SU-DHL-6 (cell line): ENCODE measurements at regions not wholly inside any gene's neighbourhood (a gene's known extent, or its start where the extent isn't known, plus 50 kb on each side); places are given as distances from the start of the nearest gene placed in this dataset.

Experiments used
- H2AFZ ChIP-seq: fragments of 200-600 bp; sonication (generic); 2 replicates; pipeline ENCODE4 v1.6.1; 2014; ENCODE audit warnings: low read depth, mild to moderate bottlenecking, moderate library complexity, mixed read lengths, antibody characterized with exemption, low read length; ENCODE audit not compliant: severe bottlenecking
- H3F3A ChIP-seq: fragments of 200-600 bp; shearing (Covaris generic); 2 replicates; pipeline ENCODE4 v1.6.0; 2016; ENCODE audit warnings: antibody characterized with exemption, mild to moderate bottlenecking; ENCODE audit not compliant: insufficient read depth
- H3K27ac ChIP-seq: fragments of 200-600 bp; sonication (generic); 2 replicates; pipeline ENCODE4 v1.5.1; 2016; ENCODE audit warnings: low read depth, mild to moderate bottlenecking, low read length, moderate library complexity, mixed read lengths
- H3K27me3 ChIP-seq: fragments of 200-600 bp; sonication (generic), shearing (Covaris generic); 2 replicates; pipeline ENCODE4 v1.6.0; 2014; ENCODE audit warnings: mild to moderate bottlenecking, low read length
- H3K36me3 ChIP-seq: fragments of 200-600 bp; sonication (generic); 2 replicates; pipeline ENCODE4 v1.6.1; 2014; ENCODE audit warnings: mild to moderate bottlenecking, low read length, mixed read lengths
- H3K4me2 ChIP-seq: fragments of 300-600, 200-600 bp; shearing (Covaris generic), sonication (generic); 2 replicates; pipeline ENCODE4 v1.6.0; 2014; ENCODE audit warnings: low read length, low read depth, mild to moderate bottlenecking; ENCODE audit not compliant: poor library complexity, severe bottlenecking
- H3K4me3 ChIP-seq: fragments of 200-600 bp; sonication (generic); 2 replicates; pipeline ENCODE4 v1.5.1; 2014; ENCODE audit warnings: antibody characterized with exemption, low read length, mild to moderate bottlenecking, mixed read lengths; ENCODE audit not compliant: insufficient read depth, poor library complexity, severe bottlenecking
- H3K79me2 ChIP-seq: fragments of 200-600 bp; sonication (generic); 2 replicates; pipeline ENCODE4 v1.6.1; 2014; ENCODE audit warnings: mild to moderate bottlenecking, low read length, moderate library complexity; ENCODE audit not compliant: insufficient read depth
- H3K9ac ChIP-seq: fragments of 200-600 bp; sonication (generic); 2 replicates; pipeline ENCODE4 v1.7.0; 2014; ENCODE audit warnings: mild to moderate bottlenecking, low read length
- H3K9me2 ChIP-seq: fragments of 200-600 bp; sonication (generic); replicated peaks from 2 replicates; pipeline ENCODE4 v1.6.1; 2014; ENCODE audit warnings: low read length; ENCODE audit not compliant: insufficient read depth
- H3K9me3 ChIP-seq: fragments of 200-600 bp; sonication (generic); 2 replicates; pipeline ENCODE4 v1.6.1; 2014; ENCODE audit warnings: low read length, mixed read lengths; ENCODE audit not compliant: insufficient read depth
- H4K20me1 ChIP-seq: fragments of 200-600 bp; sonication (generic); 2 replicates; pipeline ENCODE4 v1.6.1; 2014; ENCODE audit warnings: low read depth, mild to moderate bottlenecking, antibody characterized with exemption, low read length, moderate library complexity, mixed read lengths
- EZH2phosphoT487 ChIP-seq: fragments of 200-600 bp; sonication (generic), shearing (Covaris generic); conservative IDR thresholded peaks from 2 replicates; pipeline ENCODE4 v1.6.1; 2018; ENCODE audit warnings: mild to moderate bottlenecking, antibody characterized with exemption, low read length, moderate library complexity, mixed read lengths
- TF ChIP-seq, protein P1 (sequence below): fragments of 200-600 bp; sonication (generic); IDR thresholded peaks from one replicate; pipeline ENCODE4 v1.5.1; 2017; ENCODE audit warnings: antibody characterized with exemption, mild to moderate bottlenecking, low read length, moderate library complexity; ENCODE audit not compliant: insufficient read depth, poor library complexity, severe bottlenecking

DNA sequence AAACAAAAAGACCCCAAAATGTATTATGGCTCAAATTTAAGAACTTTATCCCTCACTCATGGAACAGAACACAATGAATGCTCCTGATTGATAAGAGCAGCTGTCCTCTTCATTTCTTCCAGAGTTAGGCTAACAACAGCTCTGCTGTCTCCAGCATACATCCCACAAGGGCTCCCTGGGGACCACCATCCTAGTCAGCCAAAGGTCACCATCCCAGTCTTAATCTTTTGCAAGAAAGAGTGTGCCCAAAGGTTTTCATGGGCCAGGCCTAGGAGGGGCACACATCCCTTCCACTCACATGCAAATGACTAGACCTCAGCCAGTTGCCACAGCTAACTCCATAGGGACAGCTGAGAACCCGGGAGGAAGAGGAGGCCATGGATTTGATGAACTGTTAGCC lies 555.3 kb downstream of the BUD13 start:
- no peak overlapping the region for H2AFZ ChIP-seq
- no peak overlapping the region for H3K4me2 ChIP-seq
- H3K27me3 ChIP-seq: no peaks in the 10 kb centered on the region
- H4K20me1 ChIP-seq: no peaks in the 10 kb centered on the region
- no peaks in the 10 kb centered on the region for H3K79me2 ChIP-seq
- H3K36me3 ChIP-seq: no peaks in the 10 kb centered on the region
- H3F3A ChIP-seq: no peaks in the 10 kb centered on the region
- TF ChIP-seq, protein P1, sequence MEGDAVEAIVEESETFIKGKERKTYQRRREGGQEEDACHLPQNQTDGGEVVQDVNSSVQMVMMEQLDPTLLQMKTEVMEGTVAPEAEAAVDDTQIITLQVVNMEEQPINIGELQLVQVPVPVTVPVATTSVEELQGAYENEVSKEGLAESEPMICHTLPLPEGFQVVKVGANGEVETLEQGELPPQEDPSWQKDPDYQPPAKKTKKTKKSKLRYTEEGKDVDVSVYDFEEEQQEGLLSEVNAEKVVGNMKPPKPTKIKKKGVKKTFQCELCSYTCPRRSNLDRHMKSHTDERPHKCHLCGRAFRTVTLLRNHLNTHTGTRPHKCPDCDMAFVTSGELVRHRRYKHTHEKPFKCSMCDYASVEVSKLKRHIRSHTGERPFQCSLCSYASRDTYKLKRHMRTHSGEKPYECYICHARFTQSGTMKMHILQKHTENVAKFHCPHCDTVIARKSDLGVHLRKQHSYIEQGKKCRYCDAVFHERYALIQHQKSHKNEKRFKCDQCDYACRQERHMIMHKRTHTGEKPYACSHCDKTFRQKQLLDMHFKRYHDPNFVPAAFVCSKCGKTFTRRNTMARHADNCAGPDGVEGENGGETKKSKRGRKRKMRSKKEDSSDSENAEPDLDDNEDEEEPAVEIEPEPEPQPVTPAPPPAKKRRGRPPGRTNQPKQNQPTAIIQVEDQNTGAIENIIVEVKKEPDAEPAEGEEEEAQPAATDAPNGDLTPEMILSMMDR: no peak
- no peak for TF ChIP-seq EZH2phosphoT487
- no peaks in the 10 kb centered on the region for H3K9me3 ChIP-seq
- no peak overlapping the region for H3K9ac ChIP-seq
- no peaks in the 10 kb centered on the region for H3K9me2 ChIP-seq
- no peak overlapping the region for H3K27ac ChIP-seq
- no peak overlapping the region for H3K4me3 ChIP-seq

DNA sequence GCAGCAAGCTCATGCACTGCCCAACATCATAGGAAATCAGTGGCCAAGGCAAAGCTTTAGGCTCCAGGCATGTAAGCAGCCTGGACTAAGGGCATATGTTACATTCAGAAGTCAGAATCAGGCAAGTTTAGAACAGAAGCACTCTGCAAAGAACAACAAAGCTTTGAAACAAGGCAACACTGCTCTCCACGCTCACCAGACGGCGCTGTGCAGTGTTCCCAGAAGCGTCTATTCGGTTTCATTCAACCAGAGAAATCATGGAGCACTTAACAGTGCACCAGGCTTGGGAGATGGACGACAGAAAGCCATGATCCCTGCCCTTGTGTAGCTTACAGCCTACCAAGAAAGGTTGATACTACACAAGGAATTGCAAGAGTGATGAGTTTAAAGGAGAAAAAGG lies 555.8 kb downstream of the BUD13 start:
- Histone ChIP-seq H3K9me2 (no peaks in the 10 kb centered on the region), H2AFZ (no peak overlapping the region), H3K27me3 (no peaks in the 10 kb centered on the region), H3K9ac (no peak overlapping the region), H3K79me2 (no peaks in the 10 kb centered on the region), H3K36me3 (no peaks in the 10 kb centered on the region), H3K4me3 (no peak overlapping the region), H3K4me2 (no peak overlapping the region), H4K20me1 (no peaks in the 10 kb centered on the region), H3F3A (no peaks in the 10 kb centered on the region), H3K9me3 (no peaks in the 10 kb centered on the region), H3K27ac (no peak overlapping the region)
- TF ChIP-seq EZH2phosphoT487: no peak
- TF ChIP-seq, protein P1: peak; percentile 57

DNA sequence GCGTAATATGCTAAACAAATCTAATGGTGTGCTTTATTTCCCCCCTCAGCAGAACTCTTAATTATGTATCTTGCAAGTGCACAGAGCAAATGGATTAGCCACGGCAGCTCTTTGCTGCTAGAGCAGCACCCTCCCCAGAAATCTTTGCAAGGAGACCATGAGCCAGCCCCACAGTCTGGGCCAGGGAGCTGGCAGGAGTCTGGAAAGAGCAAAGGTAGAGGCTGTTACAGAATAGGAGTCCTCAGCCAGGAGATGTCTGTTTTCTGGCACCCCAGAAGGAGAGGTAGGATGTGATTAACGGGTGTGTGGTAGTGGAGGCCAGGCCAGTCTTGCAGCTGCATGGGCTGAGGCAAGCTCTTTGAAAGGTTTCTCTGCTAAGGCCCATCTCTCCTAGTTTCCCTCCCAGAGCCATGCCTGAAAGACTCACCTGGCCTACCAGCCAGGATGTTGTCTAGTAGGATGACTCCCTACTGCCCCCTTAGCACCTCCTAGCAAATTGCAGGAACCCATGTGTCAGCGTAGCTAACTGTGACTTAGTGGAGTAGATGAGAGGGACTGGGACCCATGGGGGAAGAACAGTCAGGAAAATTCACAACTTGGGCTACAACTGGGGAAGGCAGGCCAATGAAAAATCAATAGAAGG lies 557.2 kb downstream of the BUD13 start:
- no peaks in the 10 kb centered on the region for H3K79me2 ChIP-seq
- no peak overlapping the region for H3K4me3 ChIP-seq
- H3K36me3 ChIP-seq: no peaks in the 10 kb centered on the region
- no peak overlapping the region for H3K9ac ChIP-seq
- H3K27me3 ChIP-seq: no peaks in the 10 kb centered on the region
- no peak overlapping the region for H3K27ac ChIP-seq
- H3K9me2 ChIP-seq: no peaks in the 10 kb centered on the region
- H3K9me3 ChIP-seq: no peaks in the 10 kb centered on the region
- no peak for TF ChIP-seq EZH2phosphoT487
- TF ChIP-seq, protein P1: no peak
- H4K20me1 ChIP-seq: no peaks in the 10 kb centered on the region
- H3K4me2 ChIP-seq: no peak overlapping the region
- no peak overlapping the region for H2AFZ ChIP-seq
- H3F3A ChIP-seq: no peaks in the 10 kb centered on the region
